ENCODE measurements at regions not wholly inside any gene's neighbourhood (a gene's known extent, or its start where the extent isn't known, plus 50 kb on each side); places are given as distances from the start of the nearest gene placed in this dataset.
"Not testable (repeated sequence)": the region's sequence is repeated elsewhere in the genome, so short reads cannot be mapped to it uniquely, and the experiment has no call there.

GRCh38 chr10:35263827-35264226 lies 72.5 kb upstream of the CCNY start:
- H3K4me3 Mint-ChIP-seq (ENCODE audit: unreplicated experiment); DNase-seq (ENCODE audit: extremely low spot score, unreplicated experiment); H3K9me3 Mint-ChIP-seq (ENCODE audit: unreplicated experiment); H3K27ac Mint-ChIP-seq (ENCODE audit: unreplicated experiment); H3K36me3 Mint-ChIP-seq (ENCODE audit: unreplicated experiment); H3K27me3 Mint-ChIP-seq (ENCODE audit: unreplicated experiment); H3K4me1 Mint-ChIP-seq (ENCODE audit: unreplicated experiment): not testable (repeated sequence)

DNA sequence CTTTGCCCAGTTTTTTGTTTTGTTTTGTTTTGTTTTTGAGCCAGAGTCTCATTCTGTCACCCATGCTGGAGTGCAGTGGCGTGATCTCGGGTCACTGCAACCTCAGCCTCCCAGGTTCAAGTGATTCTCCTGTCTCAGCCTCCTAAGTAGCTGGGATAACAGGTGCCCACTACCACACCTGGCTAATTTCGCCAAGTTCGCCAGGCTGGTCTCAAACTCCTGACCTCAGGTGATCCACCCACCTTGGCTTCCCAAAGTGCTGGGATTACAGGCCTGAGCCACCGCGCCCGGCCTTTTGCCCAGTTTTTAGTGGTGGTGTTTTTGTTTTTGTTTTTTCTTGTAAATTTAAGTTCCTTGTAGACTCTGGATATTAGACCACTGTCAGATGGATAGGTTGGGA lies 71.7 kb upstream of the CCNY start:
- not testable (repeated sequence) for H3K27ac Mint-ChIP-seq (ENCODE audit: unreplicated experiment); H3K4me3 Mint-ChIP-seq (ENCODE audit: unreplicated experiment); H3K4me1 Mint-ChIP-seq (ENCODE audit: unreplicated experiment); H3K27me3 Mint-ChIP-seq (ENCODE audit: unreplicated experiment); H3K36me3 Mint-ChIP-seq (ENCODE audit: unreplicated experiment); H3K9me3 Mint-ChIP-seq (ENCODE audit: unreplicated experiment)
- peak; percentile 57 for DNase-seq (ENCODE audit: extremely low spot score, unreplicated experiment)

- Mint-ChIP-seq H3K9me3 (ENCODE audit: unreplicated experiment) (no peaks in the 10 kb centered on the region), H3K4me1 (ENCODE audit: unreplicated experiment) (no peaks in the 10 kb centered on the region), H3K36me3 (ENCODE audit: unreplicated experiment) (no peaks in the 10 kb centered on the region), H3K27ac (ENCODE audit: unreplicated experiment) (no peak overlapping the region), H3K27me3 (ENCODE audit: unreplicated experiment) (no peaks in the 10 kb centered on the region), H3K4me3 (ENCODE audit: unreplicated experiment) (no peak overlapping the region)
- peak; percentile 75 for DNase-seq (ENCODE audit: extremely low spot score, unreplicated experiment)
- TF ChIP-seq, protein P1, sequence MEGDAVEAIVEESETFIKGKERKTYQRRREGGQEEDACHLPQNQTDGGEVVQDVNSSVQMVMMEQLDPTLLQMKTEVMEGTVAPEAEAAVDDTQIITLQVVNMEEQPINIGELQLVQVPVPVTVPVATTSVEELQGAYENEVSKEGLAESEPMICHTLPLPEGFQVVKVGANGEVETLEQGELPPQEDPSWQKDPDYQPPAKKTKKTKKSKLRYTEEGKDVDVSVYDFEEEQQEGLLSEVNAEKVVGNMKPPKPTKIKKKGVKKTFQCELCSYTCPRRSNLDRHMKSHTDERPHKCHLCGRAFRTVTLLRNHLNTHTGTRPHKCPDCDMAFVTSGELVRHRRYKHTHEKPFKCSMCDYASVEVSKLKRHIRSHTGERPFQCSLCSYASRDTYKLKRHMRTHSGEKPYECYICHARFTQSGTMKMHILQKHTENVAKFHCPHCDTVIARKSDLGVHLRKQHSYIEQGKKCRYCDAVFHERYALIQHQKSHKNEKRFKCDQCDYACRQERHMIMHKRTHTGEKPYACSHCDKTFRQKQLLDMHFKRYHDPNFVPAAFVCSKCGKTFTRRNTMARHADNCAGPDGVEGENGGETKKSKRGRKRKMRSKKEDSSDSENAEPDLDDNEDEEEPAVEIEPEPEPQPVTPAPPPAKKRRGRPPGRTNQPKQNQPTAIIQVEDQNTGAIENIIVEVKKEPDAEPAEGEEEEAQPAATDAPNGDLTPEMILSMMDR (IDR thresholded peaks at IDR 0.05): no peak
These were observed 70.9 kb upstream of the CCNY start for GRCh38 chr10:35265435-35265834.

- H3K27ac Mint-ChIP-seq (ENCODE audit: unreplicated experiment): no peak overlapping the region
- peaks cover 2% of the 10 kb centered on the region for H3K27me3 Mint-ChIP-seq (ENCODE audit: unreplicated experiment)
These were observed 68.0 kb upstream of the CCNY start for GRCh38 chr10:35268323-35268722.

DNA sequence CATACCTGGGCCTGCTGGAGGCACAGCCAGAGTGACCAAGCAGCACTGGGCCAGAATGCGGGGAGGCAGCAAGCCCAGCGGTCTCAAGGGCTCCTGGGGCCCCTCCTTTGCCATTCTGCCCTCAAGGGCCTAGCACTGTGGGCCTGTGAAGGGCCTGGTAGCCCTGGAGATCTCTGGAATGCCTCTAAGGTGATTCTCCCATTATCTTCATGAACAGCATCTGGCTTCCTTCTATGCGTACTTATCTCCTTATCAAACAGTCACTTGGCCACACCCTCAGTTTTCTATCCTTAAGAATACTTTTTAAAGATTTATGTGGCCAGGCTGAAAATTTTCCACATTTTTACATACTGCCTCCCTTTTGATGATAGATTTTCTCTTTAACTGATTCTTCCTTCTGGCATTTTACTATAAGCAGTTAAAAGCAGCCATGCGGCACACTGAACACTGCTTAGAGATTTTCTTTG lies 67.5 kb upstream of the CCNY start:
- Mint-ChIP-seq H3K9me3 (ENCODE audit: unreplicated experiment) (no peaks in the 10 kb centered on the region), H3K27me3 (ENCODE audit: unreplicated experiment) (peaks cover 2% of the 10 kb centered on the region), H3K36me3 (ENCODE audit: unreplicated experiment) (no peaks in the 10 kb centered on the region), H3K4me3 (ENCODE audit: unreplicated experiment) (no peak overlapping the region), H3K4me1 (ENCODE audit: unreplicated experiment) (peaks cover 7% of the 10 kb centered on the region), H3K27ac (ENCODE audit: unreplicated experiment) (no peak overlapping the region)
- TF ChIP-seq, protein P1 (IDR thresholded peaks at IDR 0.05): no peak
- peak; percentile 65 for DNase-seq (ENCODE audit: extremely low spot score, unreplicated experiment)

More at GRCh38 chr10:35268323-35268722, 68.0 kb upstream of the CCNY start:
- peaks cover 7% of the 10 kb centered on the region for H3K4me1 Mint-ChIP-seq (ENCODE audit: unreplicated experiment)
- no peak overlapping the region for H3K4me3 Mint-ChIP-seq (ENCODE audit: unreplicated experiment)
- H3K9me3 Mint-ChIP-seq (ENCODE audit: unreplicated experiment): no peaks in the 10 kb centered on the region
- H3K36me3 Mint-ChIP-seq (ENCODE audit: unreplicated experiment): no peaks in the 10 kb centered on the region
- DNase-seq (ENCODE audit: extremely low spot score, unreplicated experiment): no peak
- TF ChIP-seq, protein P1 (IDR thresholded peaks at IDR 0.05): no peak

GRCh38 chr10:35270100-35270499 lies 66.2 kb upstream of the CCNY start:
- no peak for DNase-seq (ENCODE audit: extremely low spot score, unreplicated experiment)
- H3K4me1 Mint-ChIP-seq (ENCODE audit: unreplicated experiment): peaks cover 7% of the 10 kb centered on the region
- H3K27ac Mint-ChIP-seq (ENCODE audit: unreplicated experiment): no peak overlapping the region
- no peaks in the 10 kb centered on the region for H3K9me3 Mint-ChIP-seq (ENCODE audit: unreplicated experiment)
- no peak overlapping the region for H3K4me3 Mint-ChIP-seq (ENCODE audit: unreplicated experiment)
- peaks cover 2% of the 10 kb centered on the region for H3K27me3 Mint-ChIP-seq (ENCODE audit: unreplicated experiment)
- H3K36me3 Mint-ChIP-seq (ENCODE audit: unreplicated experiment): no peaks in the 10 kb centered on the region
- TF ChIP-seq, protein P1 (IDR thresholded peaks at IDR 0.05): no peak
